Mesendoderm (in vitro differentiated cells): ENCODE measurements at regions not wholly inside any gene's neighbourhood (a gene's known extent, or its start where the extent isn't known, plus 50 kb on each side); places are given as distances from the start of the nearest gene placed in this dataset.

ENCODE experiments used
- DNase-seq: peaks from one replicate; pipeline ENCODE4 v3.0.0; 2013
- H2AK5ac ChIP-seq: 2 replicates; pipeline ENCODE4 v1.6.1; 2013; ENCODE audit warnings: low read length, inconsistent platforms
- H2BK120ac ChIP-seq: 2 replicates; pipeline ENCODE4 v1.6.1; 2013; ENCODE audit warnings: low read depth, mild to moderate bottlenecking, low read length, moderate library complexity, mixed read lengths
- H2BK15ac ChIP-seq: replicated peaks from 2 replicates; pipeline ENCODE4 v1.6.1; 2013; ENCODE audit warnings: low read depth, mild to moderate bottlenecking, moderate library complexity
- H2BK5ac ChIP-seq: 2 replicates; pipeline ENCODE4 v1.6.1; 2013; ENCODE audit warnings: low read length, inconsistent platforms
- H3K18ac ChIP-seq: 2 replicates; pipeline ENCODE4 v1.6.1; 2013; ENCODE audit warnings: mild to moderate bottlenecking, low read length, mixed read lengths
- H3K23ac ChIP-seq: one replicate; pipeline ENCODE4 v1.6.1; 2013; ENCODE audit warnings: low read length
- H3K27ac ChIP-seq: 2 replicates; pipeline ENCODE4 v1.5.1; 2013; ENCODE audit warnings: low read depth, mild to moderate bottlenecking, inconsistent platforms, low read length, moderate library complexity
- H3K27me3 ChIP-seq: 2 replicates; pipeline ENCODE4 v1.6.1; 2013; ENCODE audit warnings: low read length, control low read depth, mild to moderate bottlenecking, inconsistent platforms; ENCODE audit not compliant: insufficient read depth, poor library complexity
- H3K36me3 ChIP-seq: 2 replicates; pipeline ENCODE4 v1.6.1; 2013; ENCODE audit warnings: low read length, inconsistent platforms; ENCODE audit not compliant: control insufficient read depth, insufficient read depth
- H3K4ac ChIP-seq: one replicate; pipeline ENCODE4 v1.6.1; 2013; ENCODE audit warnings: low read depth, mild to moderate bottlenecking, low read length, moderate library complexity
- H3K4me1 ChIP-seq: 2 replicates; pipeline ENCODE4 v1.6.1; 2013; ENCODE audit warnings: low read depth, low read length, inconsistent platforms; ENCODE audit not compliant: control insufficient read depth
- H3K4me2 ChIP-seq: 2 replicates; pipeline ENCODE4 v1.6.1; 2013; ENCODE audit warnings: low read length
- H3K4me3 ChIP-seq: 2 replicates; pipeline ENCODE4 v1.5.1; 2013; ENCODE audit warnings: mild to moderate bottlenecking, low read length
- H3K56ac ChIP-seq: one replicate; pipeline ENCODE4 v1.6.1; 2013; ENCODE audit warnings: low read length
- H3K79me1 ChIP-seq: 2 replicates; pipeline ENCODE4 v1.6.1; 2013; ENCODE audit warnings: low read length, inconsistent platforms
- H3K79me2 ChIP-seq: 2 replicates; pipeline ENCODE4 v1.6.1; 2013; ENCODE audit warnings: mild to moderate bottlenecking, low read length; ENCODE audit not compliant: control insufficient read depth, insufficient read depth
- H3K9ac ChIP-seq: 2 replicates; pipeline ENCODE4 v1.6.1; 2013; ENCODE audit warnings: low read length, inconsistent platforms
- H4K5ac ChIP-seq: one replicate; pipeline ENCODE4 v1.6.1; 2013; ENCODE audit warnings: low read length
- H4K8ac ChIP-seq: one replicate; pipeline ENCODE4 v1.6.1; 2013; ENCODE audit warnings: low read depth, mild to moderate bottlenecking, control low read depth, low read length, moderate library complexity
- WGBS: extraction: QIAGEN DNeasy Blood & Tissue Kit; methylation state at CpG from one replicate; pipeline ENCODE4 v1.1.7; 2013; ENCODE audit warnings: low lambda C conversion rate, missing lambda C conversion rate; ENCODE audit not compliant: insufficient coverage; ENCODE audit errors: extremely low coverage; 5-methylcytosine and 5-hydroxymethylcytosine counted together

- Histone ChIP-seq H4K5ac (no peak overlapping the region), H3K27ac (no peak overlapping the region), H3K56ac (no peak overlapping the region), H3K79me2 (no peaks in the 10 kb centered on the region), H4K8ac (no peak overlapping the region), H2AK5ac (no peak overlapping the region), H3K4ac (no peak overlapping the region), H2BK5ac (no peak overlapping the region), H3K36me3 (no peaks in the 10 kb centered on the region), H3K23ac (no peak overlapping the region), H3K4me2 (no peak overlapping the region), H3K9ac (no peak overlapping the region), H3K4me3 (no peak overlapping the region), H3K27me3 (no peaks in the 10 kb centered on the region), H3K4me1 (no peaks in the 10 kb centered on the region), H3K18ac (no peak overlapping the region), H3K79me1 (no peaks in the 10 kb centered on the region), H2BK120ac (no peak overlapping the region), H2BK15ac (no peak overlapping the region)
- WGBS = 100% methylated on average over 1 of the region's 1 CpG
- peak; percentile 58 for DNase-seq
These were observed 451.6 kb downstream of the TRHDE start for GRCh38 chr12:72723732-72724131.

- H2BK120ac ChIP-seq = no peak overlapping the region
- H3K79me2 ChIP-seq = no peaks in the 10 kb centered on the region
- no peak overlapping the region for H3K56ac ChIP-seq
- H3K4me2 ChIP-seq = no peak overlapping the region
- no CpG with 5 or more reads among the region's 1 CpG for WGBS
- H3K4me3 ChIP-seq = no peak overlapping the region
- no peak overlapping the region for H3K23ac ChIP-seq
- H4K5ac ChIP-seq = no peak overlapping the region
- H3K18ac ChIP-seq = no peak overlapping the region
- H2AK5ac ChIP-seq = no peak overlapping the region
- H3K9ac ChIP-seq = no peak overlapping the region
- H3K4ac ChIP-seq = no peak overlapping the region
- H3K27ac ChIP-seq = no peak overlapping the region
- no peaks in the 10 kb centered on the region for H3K27me3 ChIP-seq
- H3K79me1 ChIP-seq = no peaks in the 10 kb centered on the region
- no peaks in the 10 kb centered on the region for H3K36me3 ChIP-seq
- H2BK15ac ChIP-seq = no peak overlapping the region
- H3K4me1 ChIP-seq = no peaks in the 10 kb centered on the region
- no peak overlapping the region for H2BK5ac ChIP-seq
- no peak overlapping the region for H4K8ac ChIP-seq
- DNase-seq = no peak
These were observed 457.4 kb downstream of the TRHDE start for GRCh38 chr12:72729451-72730010.

DNA sequence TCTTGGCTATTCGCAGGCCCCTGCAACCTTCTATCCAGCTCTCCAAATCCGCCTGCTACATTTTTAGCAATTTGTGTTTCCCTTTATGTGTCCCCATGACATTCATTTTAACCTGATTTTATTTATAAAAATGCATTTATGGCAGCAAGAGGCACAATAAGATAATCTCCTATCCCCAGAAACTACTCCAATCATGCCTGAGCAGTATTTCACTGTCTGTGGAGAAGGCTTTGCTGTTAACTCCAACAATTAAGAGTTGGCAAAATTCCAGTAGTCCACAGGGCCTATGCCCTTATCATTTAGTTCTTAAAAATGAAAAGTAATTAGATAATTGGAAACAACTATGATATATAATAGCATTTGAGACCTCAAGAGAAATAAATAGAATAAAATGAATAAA lies 462.4 kb downstream of the TRHDE start:
- no peak overlapping the region for H2AK5ac ChIP-seq
- no peak overlapping the region for H3K4me2 ChIP-seq
- H3K79me1 ChIP-seq = no peaks in the 10 kb centered on the region
- WGBS = no CpG with 5 or more reads among the region's 2 CpGs
- no peak overlapping the region for H3K4ac ChIP-seq
- no peak overlapping the region for H3K56ac ChIP-seq
- no peak overlapping the region for H3K4me3 ChIP-seq
- no peaks in the 10 kb centered on the region for H3K4me1 ChIP-seq
- no peak overlapping the region for H4K8ac ChIP-seq
- H3K9ac ChIP-seq = no peak overlapping the region
- no peak overlapping the region for H3K27ac ChIP-seq
- H2BK15ac ChIP-seq = no peak overlapping the region
- H2BK120ac ChIP-seq = no peak overlapping the region
- H3K23ac ChIP-seq = no peak overlapping the region
- no peaks in the 10 kb centered on the region for H3K27me3 ChIP-seq
- H2BK5ac ChIP-seq = no peak overlapping the region
- no peaks in the 10 kb centered on the region for H3K36me3 ChIP-seq
- no peak overlapping the region for H3K18ac ChIP-seq
- H4K5ac ChIP-seq = no peak overlapping the region
- no peaks in the 10 kb centered on the region for H3K79me2 ChIP-seq
- no peak for DNase-seq

- Histone ChIP-seq H3K79me2 (no peaks in the 10 kb centered on the region), H3K27ac (no peak overlapping the region), H3K23ac (no peak overlapping the region), H3K4me2 (no peak overlapping the region), H3K36me3 (no peaks in the 10 kb centered on the region), H3K27me3 (no peaks in the 10 kb centered on the region), H3K79me1 (no peaks in the 10 kb centered on the region), H4K5ac (no peak overlapping the region), H3K18ac (no peak overlapping the region), H3K4ac (no peak overlapping the region), H4K8ac (no peak overlapping the region), H2BK5ac (no peak overlapping the region), H2BK120ac (no peak overlapping the region), H2AK5ac (no peak overlapping the region), H3K4me3 (no peak overlapping the region), H3K4me1 (no peaks in the 10 kb centered on the region), H3K9ac (no peak overlapping the region), H3K56ac (no peak overlapping the region), H2BK15ac (no peak overlapping the region)
- WGBS = no CpG with 5 or more reads among the region's 2 CpGs
- DNase-seq = no peak
These were observed 466.6 kb downstream of the TRHDE start for GRCh38 chr12:72738811-72739210.

DNA sequence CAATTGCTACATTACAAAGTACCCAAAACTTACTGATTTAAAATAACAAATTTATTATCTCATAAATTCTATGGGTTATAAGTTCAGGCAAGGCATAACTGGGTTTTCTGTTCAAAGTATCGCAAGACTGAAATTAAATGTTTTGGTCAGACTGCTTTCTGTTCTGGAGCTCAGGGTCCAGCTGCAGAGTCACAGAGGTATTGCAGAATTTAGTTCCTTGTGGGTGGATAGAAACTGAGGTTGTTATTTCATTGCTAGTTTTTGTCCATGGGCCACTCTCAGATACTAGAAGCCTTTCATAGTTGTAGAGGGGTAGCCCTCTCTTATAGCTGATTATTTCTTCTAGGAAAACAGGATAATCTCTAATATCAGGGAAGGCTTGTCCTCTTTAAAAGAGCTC lies 467.9 kb downstream of the TRHDE start:
- Histone ChIP-seq H3K56ac (no peak overlapping the region), H3K4ac (no peak overlapping the region), H2BK15ac (no peak overlapping the region), H3K23ac (no peak overlapping the region), H3K79me2 (no peaks in the 10 kb centered on the region), H3K4me3 (no peak overlapping the region), H4K8ac (no peak overlapping the region), H3K36me3 (no peaks in the 10 kb centered on the region), H3K27ac (no peak overlapping the region), H3K4me2 (no peak overlapping the region), H4K5ac (no peak overlapping the region), H3K9ac (no peak overlapping the region), H3K79me1 (no peaks in the 10 kb centered on the region), H2AK5ac (no peak overlapping the region), H3K4me1 (no peaks in the 10 kb centered on the region), H2BK5ac (no peak overlapping the region), H2BK120ac (no peak overlapping the region), H3K27me3 (no peaks in the 10 kb centered on the region), H3K18ac (no peak overlapping the region)
- no CpG with 5 or more reads among the region's 1 CpG for WGBS
- DNase-seq = no peak

DNA sequence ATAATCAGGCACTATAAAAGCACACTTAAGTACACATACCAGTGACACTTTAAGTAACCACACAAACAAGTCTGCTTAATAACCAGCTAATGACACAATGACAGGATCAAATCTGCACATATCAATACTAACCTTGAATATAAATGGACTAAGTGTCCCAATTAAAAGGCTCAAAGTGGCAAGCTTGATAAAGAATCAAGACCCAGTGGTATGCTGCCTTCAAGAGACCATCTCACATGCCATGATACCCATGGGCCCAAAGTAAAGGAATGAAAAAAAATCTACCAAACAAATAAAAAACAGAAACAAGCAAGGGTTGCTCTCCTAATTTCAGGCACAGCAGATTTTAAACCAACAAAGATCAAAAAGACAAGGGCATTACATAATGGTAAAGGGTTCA lies 470.4 kb downstream of the TRHDE start:
- H3K56ac ChIP-seq = no peak overlapping the region
- no peaks in the 10 kb centered on the region for H3K36me3 ChIP-seq

More for the DNA sequence above, 470.4 kb downstream of the TRHDE start:
- H3K4me1 ChIP-seq = no peaks in the 10 kb centered on the region
- no peak overlapping the region for H3K4ac ChIP-seq
- no peak for DNase-seq
- H3K27me3 ChIP-seq = no peaks in the 10 kb centered on the region
- H3K79me1 ChIP-seq = no peaks in the 10 kb centered on the region
- no peak overlapping the region for H2BK5ac ChIP-seq
- no peak overlapping the region for H3K4me3 ChIP-seq
- H3K27ac ChIP-seq = no peak overlapping the region
- H3K23ac ChIP-seq = no peak overlapping the region
- H2BK120ac ChIP-seq = no peak overlapping the region
- H2BK15ac ChIP-seq = no peak overlapping the region
- no peak overlapping the region for H4K8ac ChIP-seq
- no peak overlapping the region for H3K18ac ChIP-seq
- no peak overlapping the region for H2AK5ac ChIP-seq
- no peak overlapping the region for H3K4me2 ChIP-seq
- no peak overlapping the region for H4K5ac ChIP-seq
- no peaks in the 10 kb centered on the region for H3K79me2 ChIP-seq
- no peak overlapping the region for H3K9ac ChIP-seq
